ENCODE measurements at regions not wholly inside any gene's neighbourhood (a gene's known extent, or its start where the extent isn't known, plus 50 kb on each side); places are given as distances from the start of the nearest gene placed in this dataset.

DNA sequence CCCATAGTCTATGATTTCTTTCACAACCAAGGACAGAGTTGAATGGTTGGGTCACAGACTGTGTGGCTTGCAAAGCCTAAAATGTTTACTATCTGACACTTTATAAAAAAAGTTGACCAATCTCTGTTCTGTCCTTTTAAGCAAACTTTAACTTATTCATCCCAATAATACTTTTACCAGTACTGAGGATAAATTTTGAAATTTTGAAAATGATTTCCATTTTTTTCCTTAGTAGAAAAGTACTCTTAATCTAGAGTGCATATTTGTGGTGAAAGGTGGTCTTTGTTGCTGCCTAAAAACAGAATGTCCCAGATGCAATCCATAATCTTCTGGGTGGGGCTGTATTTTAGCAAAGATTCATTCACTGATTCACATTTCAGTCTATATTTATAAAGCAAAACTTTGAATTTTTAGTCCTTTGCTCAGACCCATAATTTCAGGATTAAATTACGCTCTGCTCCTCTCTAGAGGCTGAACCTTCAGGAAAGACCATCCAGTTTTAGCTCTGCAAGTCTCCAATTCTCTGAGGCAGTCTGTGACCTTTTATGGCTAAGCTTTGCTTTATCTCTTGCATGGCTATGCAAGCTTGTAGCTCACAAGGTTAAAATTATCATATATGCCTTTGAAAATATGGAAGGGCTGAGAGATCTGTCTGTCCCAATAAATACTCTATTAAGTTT is 573.5 kb downstream of the COL12A1 start:
- TF ChIP-seq, protein P1, sequence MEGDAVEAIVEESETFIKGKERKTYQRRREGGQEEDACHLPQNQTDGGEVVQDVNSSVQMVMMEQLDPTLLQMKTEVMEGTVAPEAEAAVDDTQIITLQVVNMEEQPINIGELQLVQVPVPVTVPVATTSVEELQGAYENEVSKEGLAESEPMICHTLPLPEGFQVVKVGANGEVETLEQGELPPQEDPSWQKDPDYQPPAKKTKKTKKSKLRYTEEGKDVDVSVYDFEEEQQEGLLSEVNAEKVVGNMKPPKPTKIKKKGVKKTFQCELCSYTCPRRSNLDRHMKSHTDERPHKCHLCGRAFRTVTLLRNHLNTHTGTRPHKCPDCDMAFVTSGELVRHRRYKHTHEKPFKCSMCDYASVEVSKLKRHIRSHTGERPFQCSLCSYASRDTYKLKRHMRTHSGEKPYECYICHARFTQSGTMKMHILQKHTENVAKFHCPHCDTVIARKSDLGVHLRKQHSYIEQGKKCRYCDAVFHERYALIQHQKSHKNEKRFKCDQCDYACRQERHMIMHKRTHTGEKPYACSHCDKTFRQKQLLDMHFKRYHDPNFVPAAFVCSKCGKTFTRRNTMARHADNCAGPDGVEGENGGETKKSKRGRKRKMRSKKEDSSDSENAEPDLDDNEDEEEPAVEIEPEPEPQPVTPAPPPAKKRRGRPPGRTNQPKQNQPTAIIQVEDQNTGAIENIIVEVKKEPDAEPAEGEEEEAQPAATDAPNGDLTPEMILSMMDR (IDR thresholded peaks at IDR 0.05) = no peak
- no peaks in the 10 kb centered on the region for H3K9me3 ChIP-seq (ENCODE audit: control insufficient read depth, insufficient read depth, low read length)
- 81% methylated on average over 1 of the region's 1 CpG for WGBS (ENCODE audit: insufficient coverage)
- intact Hi-C loops (cut with micrococcal nuclease) = no loop called here
- no peak overlapping the region for H3K4me3 ChIP-seq (ENCODE audit: low read length)
- H3K27ac ChIP-seq (ENCODE audit: low read length) = no peak overlapping the region
- Mint-ChIP-seq H3K9me3 (peaks cover 12 to 14% of the 10 kb centered on the region in 2 donors), H3K27ac (no peak overlapping the region), H3K4me3 (no peak overlapping the region), H3K4me1 (no peaks in the 10 kb centered on the region), H3K36me3 (no peaks in the 10 kb centered on the region), H3K27me3 (ENCODE audit: low read depth in 2 of 2) (no peaks in the 10 kb centered on the region)
- H3K4me1 ChIP-seq (ENCODE audit: control insufficient read depth, insufficient read depth, low read length) = no peaks in the 10 kb centered on the region
- ATAC-seq (no peak), DNase-seq (no peak)
- no peaks in the 10 kb centered on the region for H3K27me3 ChIP-seq (ENCODE audit: control insufficient read depth, insufficient read depth, low read length)
- H3K36me3 ChIP-seq (ENCODE audit: control insufficient read depth, insufficient read depth, low read length) = no peaks in the 10 kb centered on the region

DNA sequence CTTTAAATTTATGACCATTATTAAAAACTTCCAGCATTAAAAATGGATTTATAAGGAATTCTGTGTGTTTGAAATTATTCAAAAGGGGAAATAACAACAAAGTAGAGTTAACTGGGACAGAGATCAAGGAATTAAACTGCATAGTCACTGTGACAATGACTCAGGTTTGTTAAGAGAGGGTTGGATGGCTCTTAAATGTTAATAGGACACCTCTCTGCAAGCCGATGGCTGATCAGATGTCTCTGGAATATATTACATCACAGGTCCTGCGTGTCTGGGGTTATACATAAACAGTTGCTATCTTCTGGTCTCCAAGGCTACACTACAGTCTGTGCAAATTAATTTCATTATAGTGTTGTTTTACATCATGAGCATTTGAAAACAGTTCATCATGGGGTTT is 574.3 kb downstream of the COL12A1 start:
- no peak for ATAC-seq
- H3K27ac Mint-ChIP-seq = no peak overlapping the region
- Histone ChIP-seq H3K9me3 (ENCODE audit: control insufficient read depth, insufficient read depth, low read length) (no peaks in the 10 kb centered on the region), H3K4me1 (ENCODE audit: control insufficient read depth, insufficient read depth, low read length) (no peaks in the 10 kb centered on the region), H3K4me3 (ENCODE audit: low read length) (no peak overlapping the region), H3K27ac (ENCODE audit: low read length) (no peak overlapping the region), H3K36me3 (ENCODE audit: control insufficient read depth, insufficient read depth, low read length) (no peaks in the 10 kb centered on the region), H3K27me3 (ENCODE audit: control insufficient read depth, insufficient read depth, low read length) (no peaks in the 10 kb centered on the region)
- no peaks in the 10 kb centered on the region for H3K4me1 Mint-ChIP-seq
- no peak for DNase-seq
- 71% methylated on average over 2 of the region's 2 CpGs for WGBS (ENCODE audit: insufficient coverage)
- H3K27me3 Mint-ChIP-seq (ENCODE audit: low read depth in 2 of 2) = no peaks in the 10 kb centered on the region
- no peak overlapping the region for H3K4me3 Mint-ChIP-seq
- H3K9me3 Mint-ChIP-seq = peaks cover 14 to 15% of the 10 kb centered on the region in 2 donors
- TF ChIP-seq, protein P1 (IDR thresholded peaks at IDR 0.05) = no peak
- intact Hi-C loops (cut with micrococcal nuclease) = no loop called here
- H3K36me3 Mint-ChIP-seq = no peaks in the 10 kb centered on the region

DNA sequence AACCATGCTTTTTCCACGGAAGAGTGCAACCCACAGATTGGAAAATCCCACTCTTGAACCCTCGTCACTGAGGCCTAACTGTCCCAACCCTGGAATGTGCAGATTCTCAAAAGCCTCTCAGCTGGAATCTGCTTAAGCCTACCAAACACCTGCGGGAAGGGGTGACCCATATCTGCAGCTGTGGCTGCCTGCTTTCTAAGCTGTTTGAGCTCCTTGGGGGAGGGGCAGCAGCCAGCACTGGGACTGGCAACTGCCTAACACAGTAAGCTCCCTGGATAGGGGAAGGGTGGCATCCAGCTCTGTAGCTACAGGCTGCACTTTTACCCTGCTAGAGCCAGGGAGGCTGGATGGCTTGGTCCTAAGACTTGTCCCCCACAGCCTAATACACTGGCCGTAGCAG is 579.6 kb downstream of the COL12A1 start:
- no peaks in the 10 kb centered on the region for H3K36me3 ChIP-seq (ENCODE audit: control insufficient read depth, insufficient read depth, low read length)
- Mint-ChIP-seq H3K4me3 (no peak overlapping the region), H3K9me3 (peaks cover 18 to 24% of the 10 kb centered on the region in 2 donors), H3K27ac (no peak overlapping the region), H3K4me1 (no peaks in the 10 kb centered on the region), H3K36me3 (no peaks in the 10 kb centered on the region), H3K27me3 (ENCODE audit: low read depth in 2 of 2) (no peaks in the 10 kb centered on the region)
- H3K4me1 ChIP-seq (ENCODE audit: control insufficient read depth, insufficient read depth, low read length) = no peaks in the 10 kb centered on the region
- TF ChIP-seq, protein P1 (IDR thresholded peaks at IDR 0.05) = no peak
- H3K4me3 ChIP-seq (ENCODE audit: low read length) = no peak overlapping the region
- H3K9me3 ChIP-seq (ENCODE audit: control insufficient read depth, insufficient read depth, low read length) = peaks cover 14% of the 10 kb centered on the region
- intact Hi-C loops (cut with micrococcal nuclease) = no loop called here
- no peak overlapping the region for H3K27ac ChIP-seq (ENCODE audit: low read length)
- no peak for ATAC-seq
- 81% methylated on average over 4 of the region's 4 CpGs for WGBS (ENCODE audit: insufficient coverage)
- DNase-seq = no peak
- H3K27me3 ChIP-seq (ENCODE audit: control insufficient read depth, insufficient read depth, low read length) = no peaks in the 10 kb centered on the region

GRCh38 chr6:74623027-74623426 is 582.8 kb downstream of the COL12A1 start:
- Mint-ChIP-seq H3K36me3 (no peaks in the 10 kb centered on the region), H3K4me1 (no peaks in the 10 kb centered on the region), H3K9me3 (peaks cover 13 to 26% of the 10 kb centered on the region in 2 donors), H3K27ac (no peak overlapping the region), H3K27me3 (ENCODE audit: low read depth in 2 of 2) (no peaks in the 10 kb centered on the region), H3K4me3 (no peak overlapping the region)
- Histone ChIP-seq H3K36me3 (ENCODE audit: control insufficient read depth, insufficient read depth, low read length) (no peaks in the 10 kb centered on the region), H3K27ac (ENCODE audit: low read length) (no peak overlapping the region), H3K9me3 (ENCODE audit: control insufficient read depth, insufficient read depth, low read length) (peaks cover 22% of the 10 kb centered on the region), H3K4me1 (ENCODE audit: control insufficient read depth, insufficient read depth, low read length) (no peaks in the 10 kb centered on the region), H3K27me3 (ENCODE audit: control insufficient read depth, insufficient read depth, low read length) (no peaks in the 10 kb centered on the region), H3K4me3 (ENCODE audit: low read length) (no peak overlapping the region)
- WGBS (ENCODE audit: insufficient coverage) = 91% methylated on average over 2 of the region's 2 CpGs
- DNase-seq = no peak
- intact Hi-C loops (cut with micrococcal nuclease) = no loop called here
- TF ChIP-seq, protein P1 (IDR thresholded peaks at IDR 0.05) = no peak
- ATAC-seq = no peak
